Bronchial epithelial cell (primary cell): ENCODE measurements at regions not wholly inside any gene's neighbourhood (a gene's known extent, or its start where the extent isn't known, plus 50 kb on each side); places are given as distances from the start of the nearest gene placed in this dataset.

ENCODE experiments used
- DNase-seq: peaks from one replicate; pipeline ENCODE4 v3.0.0-alpha.2; 2010; ENCODE audit warnings: low read depth
- FAIRE-seq: peaks from 2 replicates; lab custom pipeline; 2011; peaks lifted over from hg19 to GRCh38; lab: Jason Lieb, UNC
- H3K27me3 ChIP-seq: 2 replicates; pipeline ENCODE4 v1.5.1; 2011; ENCODE audit warnings: low read length; ENCODE audit not compliant: control insufficient read depth, insufficient read depth
- H3K36me3 ChIP-seq: 2 replicates; pipeline ENCODE4 v1.5.1; 2011; ENCODE audit warnings: low read length; ENCODE audit not compliant: control insufficient read depth, insufficient read depth
- H3K4me3 ChIP-seq: 2 replicates; pipeline ENCODE4 v1.5.1; 2011; ENCODE audit warnings: mild to moderate bottlenecking, low read depth, low read length, control low read depth
- CTCF ChIP-seq: IDR thresholded peaks from 2 replicates; pipeline ENCODE4 v1.5.1; 2011; ENCODE audit warnings: mild to moderate bottlenecking, moderate library complexity, low read length, control low read depth, inconsistent platforms; ENCODE audit not compliant: insufficient read depth, severe bottlenecking

DNA sequence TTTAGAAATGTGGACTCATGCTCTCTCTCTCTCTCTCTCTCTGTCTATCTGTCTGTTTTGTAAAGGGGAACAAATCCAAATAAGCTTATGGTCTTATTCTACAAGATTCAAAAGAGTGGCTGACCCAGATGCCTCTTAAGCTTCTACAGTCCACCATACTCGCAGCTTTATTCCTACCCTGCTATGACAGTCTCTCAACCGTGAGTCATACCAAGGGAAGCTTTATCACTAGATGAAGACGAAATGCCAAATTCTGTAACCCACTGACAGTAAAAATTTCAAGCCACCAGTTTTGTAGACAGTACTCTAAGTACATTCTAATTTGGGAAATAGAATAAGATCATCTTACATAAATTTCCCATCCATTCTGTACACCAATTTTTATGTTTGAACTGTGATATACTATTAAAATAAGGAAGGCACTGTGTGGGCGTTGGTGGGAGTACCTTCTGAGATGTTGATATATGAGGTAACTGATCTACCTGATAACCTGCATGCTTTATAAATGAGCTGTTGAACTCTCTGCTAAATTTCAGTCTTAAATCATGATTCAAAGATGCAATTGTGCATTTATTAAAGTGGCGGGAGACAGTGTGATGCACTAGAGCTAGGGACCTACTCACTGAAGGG is 153.2 kb downstream of the KLF6 start:
- DNase-seq (no peak), FAIRE-seq (no peak)
- Histone ChIP-seq H3K36me3 (no peaks in the 10 kb centered on the region), H3K27me3 (no peaks in the 10 kb centered on the region), H3K4me3 (no peak overlapping the region)
- TF ChIP-seq CTCF, result no peak

DNA sequence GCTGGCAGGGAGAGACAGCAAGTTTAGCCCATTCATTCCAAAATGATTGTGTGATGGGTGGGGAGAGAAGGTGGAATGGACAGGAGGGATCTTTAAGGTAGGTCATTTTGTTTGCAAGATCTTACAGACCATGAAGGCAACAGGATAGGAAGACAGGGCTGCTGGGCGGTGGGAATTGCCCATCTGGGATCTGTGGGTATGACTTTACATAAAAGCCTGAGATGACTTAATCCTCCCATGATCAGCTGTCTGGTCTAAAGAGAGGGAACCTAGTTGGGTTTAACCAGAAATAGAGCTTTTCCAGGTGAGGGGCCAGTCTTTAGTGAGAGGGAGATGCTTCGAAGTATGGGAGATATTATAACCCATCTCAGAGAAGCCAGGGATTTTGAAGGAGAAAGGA is 153.7 kb downstream of the KLF6 start:
- no peak for TF ChIP-seq CTCF
- FAIRE-seq (no peak), DNase-seq (no peak)
- Histone ChIP-seq H3K27me3 (no peaks in the 10 kb centered on the region), H3K36me3 (no peaks in the 10 kb centered on the region), H3K4me3 (no peak overlapping the region)

GRCh38 chr10:3625959-3626751 is 158.9 kb downstream of the KLF6 start:
- FAIRE-seq, result no peak
- Histone ChIP-seq H3K36me3 (no peaks in the 10 kb centered on the region), H3K27me3 (no peaks in the 10 kb centered on the region), H3K4me3 (no peak overlapping the region)
- DNase-seq, result peak; percentile 44
- TF ChIP-seq CTCF, result no peak

DNA sequence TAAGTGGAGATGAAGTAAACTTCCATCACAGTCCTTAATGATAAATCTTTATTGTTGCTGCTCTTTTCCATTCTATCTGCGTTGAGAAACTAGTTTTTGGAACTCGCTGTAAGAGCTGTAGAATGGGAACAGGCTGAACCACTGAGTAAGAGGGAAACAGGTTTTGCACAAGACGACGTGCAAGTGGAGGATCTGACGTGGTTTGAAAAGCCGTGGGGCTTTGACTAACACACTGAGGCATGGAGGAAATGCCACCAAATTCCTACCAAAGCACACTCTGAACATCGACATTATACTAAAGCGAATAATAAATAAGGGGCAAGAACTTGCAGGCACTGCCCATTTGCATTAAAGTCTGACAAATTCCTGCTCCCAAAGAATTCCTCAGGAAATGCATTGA is 160.6 kb downstream of the KLF6 start:
- Histone ChIP-seq H3K36me3 (no peaks in the 10 kb centered on the region), H3K4me3 (no peak overlapping the region), H3K27me3 (no peaks in the 10 kb centered on the region)
- no peak for TF ChIP-seq CTCF
- DNase-seq, result peak; percentile 44
- no peak for FAIRE-seq

DNA sequence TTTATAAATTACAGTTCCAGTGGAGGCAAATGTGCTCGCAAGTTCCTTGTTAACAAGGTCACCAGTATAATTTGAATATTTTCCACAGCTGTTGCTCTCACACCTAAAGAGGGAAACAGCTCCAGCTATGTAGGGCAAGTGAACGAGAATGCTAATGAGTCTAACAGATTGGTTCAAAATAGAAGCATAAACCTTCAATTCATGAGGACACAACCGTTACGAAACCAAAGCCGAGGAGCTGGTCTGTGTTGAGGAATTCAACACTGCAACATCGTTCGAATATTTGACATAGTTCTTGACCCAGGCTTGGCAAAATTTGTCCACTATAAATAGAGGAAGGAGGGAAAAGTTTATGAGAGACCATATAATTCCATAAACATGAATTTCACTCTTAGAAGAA is 161.3 kb downstream of the KLF6 start:
- no peak for TF ChIP-seq CTCF
- FAIRE-seq (no peak), DNase-seq (no peak)
- Histone ChIP-seq H3K4me3 (no peak overlapping the region), H3K36me3 (no peaks in the 10 kb centered on the region), H3K27me3 (no peaks in the 10 kb centered on the region)
